Psoas muscle (tissue), 7 donors: ENCODE measurements at regions not wholly inside any gene's neighbourhood (a gene's known extent, or its start where the extent isn't known, plus 50 kb on each side); places are given as distances from the start of the nearest gene placed in this dataset.

Source experiments
- ATAC-seq, 4 donors: fragments of 200-7000 bp; cut with Tn5 transposase; one replicate each; pipeline ENCODE4 v1.9.1; 2020; ENCODE audit warnings: moderate library complexity in 3 of 4, mild to moderate bottlenecking in 2 of 4
- DNase-seq, 2 donors: peaks; one replicate each; pipeline ENCODE4 v3.0.0-alpha.2; 2020
- H3K27ac ChIP-seq: fragments of 200-600 bp; one replicate; pipeline ENCODE4 v1.8.0; 2022
- H3K27me3 ChIP-seq, 3 donors: fragments of 200-600 bp in 1 of 3; one replicate each; pipeline versions ENCODE4 v1.6.1 to v1.8.0; 2013 to 2022; ENCODE audit warnings: low read length in 2 of 3, mild to moderate bottlenecking in 2 of 3, moderate library complexity in 1 of 3; ENCODE audit not compliant: insufficient read depth in 3 of 3
- H3K36me3 ChIP-seq, 2 donors: fragments of 200-600 bp in 1 of 2; one replicate each; pipeline versions ENCODE4 v1.6.1 to v1.8.0; 2013 to 2022; ENCODE audit warnings: low read depth in 1 of 2, mild to moderate bottlenecking in 1 of 2, moderate library complexity in 1 of 2; ENCODE audit not compliant: insufficient read depth in 1 of 2
- H3K4me1 ChIP-seq: fragments of 200-600 bp; one replicate; pipeline ENCODE4 v1.8.0; 2022
- H3K4me3 ChIP-seq: fragments of 200-600 bp; one replicate; pipeline ENCODE4 v1.8.0; 2022; ENCODE audit warnings: mild to moderate bottlenecking
- H3K9me3 ChIP-seq: fragments of 200-600 bp; one replicate; pipeline ENCODE4 v1.8.0; 2022
- CTCF ChIP-seq: fragments of 200-600 bp; IDR thresholded peaks from one replicate; pipeline ENCODE4 v1.8.0; 2022; ENCODE audit warnings: antibody characterized with exemption
- WGBS, 3 donors: extraction: QIAGEN DNeasy Blood & Tissue Kit; methylation state at CpG; one replicate each; pipeline versions ENCODE4 v1.1.6 to v1.1.7; 2013; 5-methylcytosine and 5-hydroxymethylcytosine counted together
- intact Hi-C, 2 donors: fragments of 100-400 bp; cut with DNase I; formaldehyde crosslinking; loops; one replicate each; pipeline versions ENCODE4 v1.11.0 to v1.14.2; 2022
- donor health status: healthy with polysubstance abuse.
- donor health status: DM: no; HTN: no; CAD: no; lungs with moderate emphysema.
- donor health status: Bipolar disorder and iron deficiency.
- donor health status: healthy.
- donor health status: DM: yes; HTN: yes; CAD: no.
- donor health status: DM: no; HTN: no; CAD: no.
- donor health status: DM: yes; HTN: yes; CAD: no.

GRCh38 chr1:172956871-172957270, 93.9 kb downstream of the TNFSF18 start:
- Histone ChIP-seq H3K27me3 (no peaks in the 10 kb centered on the region), H3K4me3 (no peak overlapping the region), H3K9me3 (no peaks in the 10 kb centered on the region), H3K27ac (no peak overlapping the region), H3K4me1 (no peaks in the 10 kb centered on the region), H3K36me3 (no peaks in the 10 kb centered on the region)
- no peak for TF ChIP-seq CTCF
- DNase-seq (no peak), ATAC-seq (no peak)
- intact Hi-C loops, result no loop called here
- whole genome bisulfite sequencing, 3 donors, result 50 to 65% (median 56%) methylated on average over 1 of the region's 1 CpG

GRCh38 chr1:172957491-172957890, 93.2 kb downstream of the TNFSF18 start:
- TF ChIP-seq CTCF, result no peak
- no peaks in the 10 kb centered on the region for H3K4me1 ChIP-seq
- no peak overlapping the region for H3K4me3 ChIP-seq
- intact Hi-C loops, result no loop called here
- no peaks in the 10 kb centered on the region for H3K27me3 ChIP-seq
- no peaks in the 10 kb centered on the region for H3K36me3 ChIP-seq
- no peak overlapping the region for H3K27ac ChIP-seq
- ATAC-seq, result no peak
- no peaks in the 10 kb centered on the region for H3K9me3 ChIP-seq
- no peak for DNase-seq

GRCh38 chr1:172959571-172959970, 91.2 kb downstream of the TNFSF18 start:
- ATAC-seq (no peak), DNase-seq (no peak)
- Histone ChIP-seq H3K9me3 (no peaks in the 10 kb centered on the region), H3K27ac (no peak overlapping the region), H3K27me3 (no peaks in the 10 kb centered on the region), H3K4me3 (no peak overlapping the region), H3K4me1 (no peaks in the 10 kb centered on the region), H3K36me3 (no peaks in the 10 kb centered on the region)
- WGBS, 3 donors, result 57 to 72% (median 71%) methylated on average over 2 of the region's 2 CpGs
- intact Hi-C loops, result no loop called here
- TF ChIP-seq CTCF, result no peak

GRCh38 chr1:172960019-172960418, 90.7 kb downstream of the TNFSF18 start:
- no peak for ATAC-seq
- no peak overlapping the region for H3K27ac ChIP-seq
- intact Hi-C loops, result no loop called here
- TF ChIP-seq CTCF, result no peak
- no peaks in the 10 kb centered on the region for H3K36me3 ChIP-seq
- no peaks in the 10 kb centered on the region for H3K9me3 ChIP-seq
- H3K4me1 ChIP-seq, result no peaks in the 10 kb centered on the region
- no peaks in the 10 kb centered on the region for H3K27me3 ChIP-seq
- no peak overlapping the region for H3K4me3 ChIP-seq
- 84 to 96% (median 94%) methylated on average over 3 of the region's 3 CpGs for WGBS, 3 donors
- no peak for DNase-seq

- DNase-seq (no peak), ATAC-seq (no peak)
- intact Hi-C loops, result no loop called here
- TF ChIP-seq CTCF, result no peak
- no peaks in the 10 kb centered on the region for H3K4me1 ChIP-seq
- H3K4me3 ChIP-seq, result no peak overlapping the region
- no peaks in the 10 kb centered on the region for H3K9me3 ChIP-seq
- 73 to 74% (median 73%) methylated on average over 5 of the region's 5 CpGs for WGBS, 3 donors
- no peak overlapping the region for H3K27ac ChIP-seq
- no peaks in the 10 kb centered on the region for H3K27me3 ChIP-seq
- no peaks in the 10 kb centered on the region for H3K36me3 ChIP-seq
Measured at GRCh38 chr1:172960454-172961208, 90.1 kb downstream of the TNFSF18 start.
